ENCODE measurements at regions not wholly inside any gene's neighbourhood (a gene's known extent, or its start where the extent isn't known, plus 50 kb on each side); places are given as distances from the start of the nearest gene placed in this dataset.

GRCh38 chr12:115096588-115097397 is 412.8 kb upstream of the TBX3 start:
- DNase-seq = no peak

GRCh38 chr12:115095073-115095748 is 411.2 kb upstream of the TBX3 start:
- DNase-seq = no peak

GRCh38 chr12:115094163-115094816 is 410.3 kb upstream of the TBX3 start:
- no peak for DNase-seq

- DNase-seq = no peak
Observed at GRCh38 chr12:115093261-115093660, 409.3 kb upstream of the TBX3 start.

- DNase-seq = no peak
Observed at GRCh38 chr12:115090783-115091182, 406.8 kb upstream of the TBX3 start.

- DNase-seq = no peak
Observed at GRCh38 chr12:115088995-115089841, 405.2 kb upstream of the TBX3 start.

- DNase-seq = no peak
Observed at GRCh38 chr12:115088328-115088994, 404.5 kb upstream of the TBX3 start.

- no peak for DNase-seq
Observed at GRCh38 chr12:115085594-115085993, 401.6 kb upstream of the TBX3 start.

- DNase-seq = no peak
Observed at GRCh38 chr12:115079760-115080159, 395.8 kb upstream of the TBX3 start.

GRCh38 chr12:115078990-115079389 is 395.0 kb upstream of the TBX3 start:
- DNase-seq = no peak

GRCh38 chr12:115078334-115078733 is 394.4 kb upstream of the TBX3 start:
- DNase-seq = no peak

GRCh38 chr12:115075552-115076170 is 391.7 kb upstream of the TBX3 start:
- DNase-seq = no peak

GRCh38 chr12:115074617-115075016 is 390.6 kb upstream of the TBX3 start:
- no peak for DNase-seq

GRCh38 chr12:115072712-115073111 is 388.7 kb upstream of the TBX3 start:
- no peak for DNase-seq

GRCh38 chr12:115070313-115070712 is 386.3 kb upstream of the TBX3 start:
- DNase-seq = no peak

GRCh38 chr12:115064296-115064695 is 380.3 kb upstream of the TBX3 start:
- no peak for DNase-seq

GRCh38 chr12:115062741-115063140 is 378.8 kb upstream of the TBX3 start:
- no peak for DNase-seq

- DNase-seq = no peak
Observed at GRCh38 chr12:115060477-115061168, 376.6 kb upstream of the TBX3 start.

- no peak for DNase-seq
Observed at GRCh38 chr12:115057445-115057844, 373.5 kb upstream of the TBX3 start.

- no peak for DNase-seq
Observed at GRCh38 chr12:115051378-115051777, 367.4 kb upstream of the TBX3 start.

GRCh38 chr12:115049614-115050013 is 365.6 kb upstream of the TBX3 start:
- DNase-seq = no peak
